Muscle of leg (tissue), 3 donors: ENCODE measurements at regions not wholly inside any gene's neighbourhood (a gene's known extent, or its start where the extent isn't known, plus 50 kb on each side); places are given as distances from the start of the nearest gene placed in this dataset.
A peak's percentile ranks its signal among the peaks of the same experiment; 100 is the strongest.
"Not testable (repeated sequence)": the region's sequence is repeated elsewhere in the genome, so short reads cannot be mapped to it uniquely, and the experiment has no call there.

Source experiments
- DNase-seq: peaks from one replicate; pipeline ENCODE4 v3.0.0; 2013
- H3K27ac ChIP-seq: one replicate; pipeline ENCODE4 v1.5.1; 2013; ENCODE audit warnings: mild to moderate bottlenecking, low read length, control low read depth
- H3K27me3 ChIP-seq: one replicate; pipeline ENCODE4 v1.6.1; 2013; ENCODE audit warnings: low read length; ENCODE audit not compliant: control insufficient read depth, insufficient read depth
- H3K36me3 ChIP-seq: one replicate; pipeline ENCODE4 v1.6.1; 2013; ENCODE audit warnings: low read length; ENCODE audit not compliant: control insufficient read depth, insufficient read depth
- H3K4me1 ChIP-seq: one replicate; pipeline ENCODE4 v1.6.1; 2013; ENCODE audit warnings: low read length; ENCODE audit not compliant: control insufficient read depth, insufficient read depth
- H3K4me3 ChIP-seq: one replicate; pipeline ENCODE4 v1.5.1; 2013; ENCODE audit warnings: low read length, control low read depth
- H3K9me3 ChIP-seq: replicated peaks from 2 replicates; pipeline ENCODE4 v1.6.1; 2013; ENCODE audit warnings: low read depth, low read length; ENCODE audit not compliant: control insufficient read depth
- WGBS: methylation state at CpG from one replicate; pipeline ENCODE4 v1.1.5; 2013; ENCODE audit warnings: missing lambda C conversion rate; ENCODE audit not compliant: insufficient coverage; 5-methylcytosine and 5-hydroxymethylcytosine counted together

- Histone ChIP-seq H3K4me3 (no peak overlapping the region), H3K9me3 (no peaks in the 10 kb centered on the region), H3K27ac (no peak overlapping the region), H3K27me3 (peaks cover 2% of the 10 kb centered on the region), H3K36me3 (no peaks in the 10 kb centered on the region), H3K4me1 (no peaks in the 10 kb centered on the region)
- DNase-seq: no peak
- 69% methylated on average over 4 of the region's 5 CpGs for WGBS
Observed at GRCh38 chr12:30578426-30578825, 117.2 kb downstream of the IPO8 start.

- no peaks in the 10 kb centered on the region for H3K27me3 ChIP-seq
- H3K27ac ChIP-seq: no peak overlapping the region
- no peaks in the 10 kb centered on the region for H3K36me3 ChIP-seq
- no peak for DNase-seq
- H3K9me3 ChIP-seq: no peaks in the 10 kb centered on the region
- H3K4me1 ChIP-seq: no peaks in the 10 kb centered on the region
- WGBS: no CpG with 5 or more reads among the region's 1 CpG
- H3K4me3 ChIP-seq: no peak overlapping the region
Observed at GRCh38 chr12:30573145-30573544, 122.5 kb downstream of the IPO8 start.

GRCh38 chr12:30570211-30570890, 125.3 kb downstream of the IPO8 start:
- H3K36me3 ChIP-seq: no peaks in the 10 kb centered on the region
- WGBS: no CpG with 5 or more reads among the region's 5 CpGs
- no peaks in the 10 kb centered on the region for H3K9me3 ChIP-seq
- no peaks in the 10 kb centered on the region for H3K4me1 ChIP-seq
- peak; percentile 44 for DNase-seq
- no peak overlapping the region for H3K27ac ChIP-seq
- H3K27me3 ChIP-seq: no peaks in the 10 kb centered on the region
- H3K4me3 ChIP-seq: no peak overlapping the region

GRCh38 chr12:30569426-30569825, 126.2 kb downstream of the IPO8 start:
- H3K9me3 ChIP-seq: no peaks in the 10 kb centered on the region
- no CpG with 5 or more reads among the region's 4 CpGs for WGBS
- no peak overlapping the region for H3K4me3 ChIP-seq
- no peaks in the 10 kb centered on the region for H3K36me3 ChIP-seq
- no peaks in the 10 kb centered on the region for H3K27me3 ChIP-seq
- H3K4me1 ChIP-seq: no peaks in the 10 kb centered on the region
- DNase-seq: no peak
- H3K27ac ChIP-seq: no peak overlapping the region

GRCh38 chr12:30568453-30568852, 127.2 kb downstream of the IPO8 start:
- Histone ChIP-seq H3K27me3 (no peaks in the 10 kb centered on the region), H3K36me3 (no peaks in the 10 kb centered on the region), H3K27ac (no peak overlapping the region), H3K4me3 (no peak overlapping the region), H3K4me1 (no peaks in the 10 kb centered on the region), H3K9me3 (no peaks in the 10 kb centered on the region)
- DNase-seq: no peak

GRCh38 chr12:30567082-30567481, 128.6 kb downstream of the IPO8 start:
- H3K36me3 ChIP-seq: no peaks in the 10 kb centered on the region
- no peak overlapping the region for H3K27ac ChIP-seq
- DNase-seq: no peak
- H3K4me1 ChIP-seq: no peaks in the 10 kb centered on the region
- no peak overlapping the region for H3K4me3 ChIP-seq
- no peaks in the 10 kb centered on the region for H3K9me3 ChIP-seq
- 100% methylated on average over 1 of the region's 1 CpG for WGBS
- no peaks in the 10 kb centered on the region for H3K27me3 ChIP-seq

- H3K9me3 ChIP-seq: no peaks in the 10 kb centered on the region
- no peaks in the 10 kb centered on the region for H3K27me3 ChIP-seq
- H3K27ac ChIP-seq: no peak overlapping the region
- no peaks in the 10 kb centered on the region for H3K4me1 ChIP-seq
- H3K36me3 ChIP-seq: no peaks in the 10 kb centered on the region
- no CpG with 5 or more reads among the region's 2 CpGs for WGBS
- no peak for DNase-seq
- no peak overlapping the region for H3K4me3 ChIP-seq
Observed at GRCh38 chr12:30564394-30564793, 131.3 kb downstream of the IPO8 start.

GRCh38 chr12:30548203-30548602, 147.5 kb downstream of the IPO8 start:
- DNase-seq: no peak
- H3K4me1 ChIP-seq: no peaks in the 10 kb centered on the region
- no CpG with 5 or more reads among the region's 1 CpG for WGBS
- H3K4me3 ChIP-seq: no peak overlapping the region
- no peaks in the 10 kb centered on the region for H3K36me3 ChIP-seq
- no peaks in the 10 kb centered on the region for H3K27me3 ChIP-seq
- no peak overlapping the region for H3K27ac ChIP-seq
- H3K9me3 ChIP-seq: no peaks in the 10 kb centered on the region

GRCh38 chr12:30546121-30546520, 149.5 kb downstream of the IPO8 start:
- DNase-seq: no peak
- Histone ChIP-seq H3K36me3 (no peaks in the 10 kb centered on the region), H3K4me3 (no peak overlapping the region), H3K27ac (no peak overlapping the region), H3K27me3 (no peaks in the 10 kb centered on the region), H3K4me1 (no peaks in the 10 kb centered on the region), H3K9me3 (no peaks in the 10 kb centered on the region)
- 90% methylated on average over 1 of the region's 4 CpGs for WGBS

GRCh38 chr12:30544704-30545103, 151.0 kb downstream of the IPO8 start:
- H3K27ac ChIP-seq, H3K36me3 ChIP-seq, H3K4me3 ChIP-seq, H3K27me3 ChIP-seq, H3K9me3 ChIP-seq, DNase-seq, H3K4me1 ChIP-seq: not testable (repeated sequence)
- WGBS: no CpG with 5 or more reads among the region's 3 CpGs

- DNase-seq: no peak
- Histone ChIP-seq H3K4me1 (no peaks in the 10 kb centered on the region), H3K27me3 (no peaks in the 10 kb centered on the region), H3K9me3 (peaks cover 2% of the 10 kb centered on the region), H3K4me3 (no peak overlapping the region), H3K27ac (no peak overlapping the region), H3K36me3 (no peaks in the 10 kb centered on the region)
- WGBS: no CpG with 5 or more reads among the region's 2 CpGs
Observed at GRCh38 chr12:30537228-30537627, 158.4 kb downstream of the IPO8 start.
